GM19193 (cell line): ENCODE measurements at regions not wholly inside any gene's neighbourhood (a gene's known extent, or its start where the extent isn't known, plus 50 kb on each side); places are given as distances from the start of the nearest gene placed in this dataset.

Experiments used
- POLR2A ChIP-seq: IDR thresholded peaks from 4 replicates; pipeline ENCODE4 v1.6.1; 2011; ENCODE audit not compliant: insufficient read depth, insufficient read length; ENCODE audit errors: extremely low read depth

- TF ChIP-seq POLR2A: no peak
Observed at GRCh38 chr15:62363913-62364312, 198.8 kb upstream of the C2CD4B start.

GRCh38 chr15:62365795-62366442 lies 200.8 kb upstream of the C2CD4B start:
- TF ChIP-seq POLR2A: no peak

- TF ChIP-seq POLR2A: no peak
Observed at GRCh38 chr15:62369454-62369853, 204.4 kb upstream of the C2CD4B start.

GRCh38 chr15:62377736-62378480 lies 212.8 kb upstream of the C2CD4B start:
- no peak for TF ChIP-seq POLR2A

GRCh38 chr15:62378772-62379498 lies 213.8 kb upstream of the C2CD4B start:
- no peak for TF ChIP-seq POLR2A

GRCh38 chr15:62380011-62380410 lies 214.9 kb upstream of the C2CD4B start:
- TF ChIP-seq POLR2A: no peak

- TF ChIP-seq POLR2A: no peak
Observed at GRCh38 chr15:62382046-62382445, 217.0 kb upstream of the C2CD4B start.

- peak; percentile 97 for TF ChIP-seq POLR2A
Observed at GRCh38 chr15:62389885-62390790, 225.1 kb upstream of the C2CD4B start, which contains the start of gene TLN2. Gene TLN2 (plus strand): TSS chr15:62390550.

- no peak for TF ChIP-seq POLR2A
Observed at GRCh38 chr15:62390791-62391640, 225.9 kb upstream of the C2CD4B start.

- no peak for TF ChIP-seq POLR2A
Observed at GRCh38 chr15:62391641-62392262, 226.7 kb upstream of the C2CD4B start.

GRCh38 chr15:62392376-62392775 lies 227.3 kb upstream of the C2CD4B start:
- no peak for TF ChIP-seq POLR2A

GRCh38 chr15:62393196-62393595 lies 228.1 kb upstream of the C2CD4B start:
- TF ChIP-seq POLR2A: no peak

GRCh38 chr15:62394079-62394478 lies 229.0 kb upstream of the C2CD4B start:
- no peak for TF ChIP-seq POLR2A
